GM21381 (cell line): ENCODE measurements at regions not wholly inside any gene's neighbourhood (a gene's known extent, or its start where the extent isn't known, plus 50 kb on each side); places are given as distances from the start of the nearest gene placed in this dataset.
"Not testable (repeated sequence)": the region's sequence is repeated elsewhere in the genome, so short reads cannot be mapped to it uniquely, and the experiment has no call there.

Experiments used
- ATAC-seq: cut with Tn5 transposase; IDR thresholded peaks from one replicate; pipeline ENCODE4 v1.9.1; 2021; ENCODE audit warnings: mild to moderate bottlenecking, moderate library complexity; ENCODE audit not compliant: unreplicated experiment

GRCh38 chr3:117844676-117845075 is 1135.1 kb downstream of the TUSC7 start:
- no peak for ATAC-seq

DNA sequence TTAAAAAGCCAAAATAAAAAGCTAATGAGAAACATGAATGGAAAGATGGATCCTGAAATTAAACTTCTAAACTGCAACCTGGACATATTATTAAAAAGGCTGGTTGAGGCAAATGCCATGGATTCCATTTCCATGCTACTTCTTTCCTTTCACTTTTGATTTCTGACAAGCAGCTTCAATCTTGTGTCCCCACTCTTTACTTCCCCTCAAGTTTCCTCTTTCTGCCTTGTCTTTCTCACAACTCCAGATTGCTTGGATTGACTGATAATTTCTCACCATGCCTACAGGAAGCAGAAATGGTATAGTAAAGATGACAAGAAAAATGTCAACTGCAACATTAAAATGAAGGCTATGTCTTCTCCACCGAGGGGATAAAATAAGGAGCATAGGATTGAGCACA is 1136.7 kb downstream of the TUSC7 start:
- ATAC-seq = no peak

DNA sequence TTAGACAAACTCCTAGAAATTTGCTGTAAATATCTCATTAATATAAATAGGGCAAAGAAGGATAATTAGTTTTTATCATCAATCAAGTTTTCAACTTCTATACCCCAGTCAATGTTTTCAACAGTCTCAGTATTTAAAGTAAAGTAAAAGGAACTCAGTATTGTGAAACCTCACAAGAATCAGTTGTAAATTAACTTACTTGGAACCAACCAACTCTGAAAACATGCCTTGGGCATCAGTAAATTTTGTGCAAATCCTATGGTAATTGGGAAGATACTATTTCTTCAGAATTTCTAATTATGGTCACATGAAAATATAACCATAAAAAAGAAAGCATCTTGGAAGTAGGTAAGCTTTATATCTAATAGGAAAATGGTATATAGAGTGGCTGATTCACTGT is 1139.0 kb downstream of the TUSC7 start:
- no peak for ATAC-seq

DNA sequence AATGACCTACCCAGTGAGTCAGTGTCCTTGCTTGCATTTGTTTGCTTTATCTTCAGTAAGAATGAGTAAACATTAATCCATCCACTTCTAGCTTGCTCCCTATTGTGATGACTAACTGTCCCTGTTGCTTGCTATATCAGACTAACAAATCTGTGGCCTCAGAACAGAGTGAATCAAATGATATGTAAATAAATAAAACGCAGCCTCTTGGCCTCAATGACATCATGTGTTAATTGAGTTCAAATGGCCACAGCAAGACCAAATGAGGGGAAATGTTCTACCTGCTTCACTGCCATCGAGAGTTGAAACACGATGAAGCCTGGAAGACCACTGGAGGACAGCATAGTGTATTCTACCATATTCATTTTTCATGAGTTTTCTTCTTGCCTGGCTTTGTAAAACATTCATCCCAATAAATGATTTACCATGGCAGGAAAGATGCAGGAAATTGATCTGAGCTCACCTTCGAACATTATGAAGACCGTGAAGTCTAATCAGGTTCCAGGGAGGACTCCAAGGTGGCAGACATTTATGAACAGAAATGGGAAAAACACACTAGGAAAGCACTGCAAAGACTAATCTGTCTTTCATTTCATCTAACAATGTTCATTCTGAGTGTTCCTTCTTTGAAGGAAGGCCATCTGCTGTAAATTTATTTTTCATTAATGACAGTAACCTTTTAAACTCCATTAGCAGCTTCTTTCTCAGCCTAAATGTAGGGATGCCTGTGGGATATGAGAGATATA is 1144.5 kb downstream of the TUSC7 start:
- no peak for ATAC-seq

DNA sequence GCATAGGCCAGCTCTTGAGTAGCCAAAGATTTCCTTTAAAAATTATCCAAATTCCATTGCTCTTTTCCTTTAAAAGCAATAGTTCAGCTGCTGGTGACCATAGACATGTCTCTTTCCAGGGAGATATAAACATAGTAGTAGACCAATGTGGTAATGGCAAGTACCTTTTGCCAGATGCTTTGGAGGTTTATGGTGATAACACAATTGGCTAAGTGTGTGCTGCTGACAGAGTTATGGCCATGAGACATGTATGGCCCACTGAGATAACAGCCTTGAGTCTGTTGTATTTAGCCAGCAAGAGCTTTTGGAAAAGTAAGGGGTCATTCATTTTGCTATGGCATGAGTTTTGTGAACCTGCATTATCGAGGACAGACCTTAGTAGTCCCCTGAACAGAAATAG is 1146.8 kb downstream of the TUSC7 start:
- ATAC-seq = no peak

- no peak for ATAC-seq
Observed at GRCh38 chr3:117863146-117863545, 1153.6 kb downstream of the TUSC7 start.

GRCh38 chr3:117865338-117865737 is 1155.8 kb downstream of the TUSC7 start:
- no peak for ATAC-seq

GRCh38 chr3:117868766-117869165 is 1159.2 kb downstream of the TUSC7 start:
- no peak for ATAC-seq

DNA sequence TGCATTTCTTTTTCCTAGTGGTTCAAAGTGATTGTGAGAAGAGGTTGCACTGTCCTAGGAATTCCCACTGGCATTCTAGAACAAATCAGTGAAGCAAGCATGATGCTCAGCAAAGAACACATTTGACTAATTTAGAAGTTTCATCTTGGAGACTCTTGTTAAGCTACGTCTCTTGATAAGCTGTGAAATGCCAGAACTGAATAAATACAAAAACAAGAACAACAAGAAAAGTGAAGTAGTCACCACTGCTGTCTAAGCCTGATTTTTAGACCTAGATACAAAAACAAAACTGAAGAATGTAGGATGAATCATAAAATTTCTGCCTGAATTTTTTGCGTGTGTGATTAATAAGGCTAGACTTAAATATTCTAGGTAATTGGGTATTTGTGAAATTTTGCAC is 1162.4 kb downstream of the TUSC7 start:
- no peak for ATAC-seq

GRCh38 chr3:117872594-117873248 is 1161.9 kb downstream of the IGSF11 start:
- ATAC-seq = not testable (repeated sequence)

GRCh38 chr3:117873249-117873600 is 1161.4 kb downstream of the IGSF11 start:
- no peak for ATAC-seq

DNA sequence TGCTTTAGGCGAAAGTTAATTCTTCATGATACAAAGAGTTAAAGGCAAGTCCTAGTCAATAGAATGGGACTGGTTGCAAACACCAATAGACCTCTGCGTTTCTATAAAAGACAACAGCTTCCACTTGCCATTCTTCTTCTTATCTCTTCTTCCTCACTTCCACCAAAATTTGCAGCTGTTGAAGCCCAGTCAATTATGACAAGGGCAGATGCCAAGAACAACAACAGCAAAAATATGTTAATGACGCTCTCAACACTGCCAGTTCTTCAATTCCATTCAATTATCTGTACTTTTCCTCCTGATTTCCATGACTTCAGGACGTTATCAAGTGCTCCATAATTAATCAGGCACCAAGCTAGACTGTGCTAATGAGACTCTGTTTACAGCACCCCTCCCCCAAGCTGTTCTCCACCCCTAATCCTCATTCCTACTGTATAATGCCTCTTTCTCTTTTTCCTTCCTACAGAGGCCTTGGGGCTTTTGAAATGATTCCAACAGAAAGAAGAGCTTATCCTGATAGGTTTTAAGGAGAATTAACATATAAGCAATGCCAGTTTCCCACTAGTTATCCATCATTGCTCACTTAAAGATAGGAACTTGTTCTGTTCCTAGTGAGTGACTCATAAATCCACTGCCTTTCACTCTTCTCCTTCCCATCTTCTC is 1160.5 kb downstream of the IGSF11 start:
- ATAC-seq = no peak

DNA sequence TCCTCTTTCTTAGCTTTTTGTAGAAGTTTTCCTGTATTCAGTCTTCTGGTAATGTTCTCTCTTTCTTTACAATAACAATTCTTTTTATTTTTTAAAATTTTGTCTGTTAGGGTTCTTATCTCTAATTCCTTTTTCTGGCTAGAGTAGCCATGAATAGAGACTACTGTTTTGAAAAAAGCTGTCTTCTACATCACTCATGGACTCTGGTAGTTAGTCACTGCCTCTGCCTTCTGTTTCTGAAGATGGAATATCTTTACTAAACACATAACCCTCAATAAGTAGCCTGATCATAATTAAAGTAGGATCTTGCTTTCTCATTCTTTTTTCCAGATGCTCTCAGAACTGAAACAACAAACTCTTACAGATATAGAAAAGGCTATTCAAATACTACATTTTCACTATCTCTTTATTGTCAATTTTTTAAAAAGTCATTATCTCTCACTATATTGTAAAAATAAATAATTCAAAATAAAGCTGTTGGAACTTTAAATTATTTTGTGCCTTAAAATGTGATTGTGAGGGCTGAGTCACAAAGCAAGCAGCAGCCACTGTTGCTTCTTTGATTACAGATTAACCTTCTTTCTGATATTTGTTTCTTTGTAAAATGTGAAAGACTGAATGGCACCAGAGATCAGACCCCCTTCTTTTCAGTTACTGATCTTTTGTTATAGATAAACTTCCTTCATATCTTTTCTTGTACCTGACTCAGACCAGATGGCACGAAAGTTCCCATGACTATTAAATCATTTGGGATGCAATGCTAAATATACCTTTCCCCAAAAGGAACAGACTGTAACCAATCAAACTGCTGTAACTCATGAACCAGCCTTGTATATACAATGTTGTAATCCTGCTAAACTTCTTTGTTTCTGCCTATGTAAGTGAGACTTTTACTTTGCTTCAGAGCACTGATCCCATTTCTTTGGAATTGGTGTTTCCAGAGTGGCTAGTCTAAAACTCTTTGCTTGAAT is 1159.5 kb downstream of the IGSF11 start:
- ATAC-seq = no peak

- ATAC-seq = no peak
Observed at GRCh38 chr3:117875887-117876286, 1158.8 kb downstream of the IGSF11 start.

DNA sequence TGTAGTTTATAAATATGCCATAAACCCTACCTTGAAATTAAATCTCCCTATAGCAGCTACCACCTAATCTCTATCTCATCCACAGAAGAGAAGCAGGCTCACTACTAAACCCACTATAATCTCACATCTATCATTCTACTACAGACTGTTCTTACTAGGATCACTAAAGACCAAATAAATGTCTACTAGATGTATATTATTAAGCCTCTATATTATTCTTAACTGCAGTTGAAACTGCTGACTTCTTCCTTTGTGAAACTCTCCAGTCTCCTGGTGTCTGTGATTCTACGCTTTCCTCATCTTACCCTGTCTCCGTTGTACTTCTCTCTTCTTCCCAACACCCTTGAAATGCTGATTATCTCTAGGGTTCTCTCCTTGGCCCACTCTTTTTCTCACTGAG is 1154.0 kb downstream of the IGSF11 start:
- ATAC-seq = no peak

DNA sequence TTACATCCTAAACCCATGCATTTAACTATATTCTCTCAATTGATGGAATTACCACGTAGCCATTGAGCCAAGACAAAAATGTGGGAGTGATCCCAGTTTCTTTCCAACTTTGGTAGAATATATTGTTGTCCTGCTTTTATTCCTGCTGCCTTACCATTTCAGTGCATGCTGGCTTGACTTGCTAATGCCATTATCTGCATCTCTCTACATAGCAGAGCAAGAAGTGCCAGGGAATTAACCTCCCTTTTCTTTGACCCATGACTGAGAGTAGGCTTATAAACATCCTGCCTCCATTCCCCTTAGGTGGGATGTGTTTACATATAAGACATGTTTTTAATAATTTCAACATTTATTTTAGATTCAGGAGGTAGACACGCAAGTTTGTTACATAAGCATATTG is 1153.4 kb downstream of the IGSF11 start:
- no peak for ATAC-seq

DNA sequence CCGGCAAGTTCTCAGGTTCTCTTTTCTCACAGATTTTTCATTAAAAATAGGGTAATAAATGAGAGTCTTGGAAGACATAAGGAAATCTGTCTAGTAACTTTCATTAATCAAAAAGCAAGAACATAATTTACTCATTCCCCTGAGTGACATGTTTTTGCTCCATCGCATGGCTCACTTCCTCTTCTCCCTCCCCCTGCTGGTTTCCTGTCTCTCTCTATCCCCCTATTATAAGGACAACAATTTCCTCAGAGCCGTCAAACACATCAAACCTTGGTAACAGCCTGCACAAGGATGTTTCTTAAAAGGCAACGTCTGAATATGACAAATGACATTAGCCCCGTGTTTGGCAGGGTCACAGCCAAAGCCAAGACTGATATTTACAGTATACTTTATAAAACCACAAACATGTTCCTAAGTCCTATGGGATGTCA is 1149.6 kb downstream of the IGSF11 start:
- ATAC-seq = no peak

GRCh38 chr3:117886147-117886546 is 1148.5 kb downstream of the IGSF11 start:
- no peak for ATAC-seq

GRCh38 chr3:117887031-117887430 is 1147.6 kb downstream of the IGSF11 start:
- ATAC-seq = no peak

DNA sequence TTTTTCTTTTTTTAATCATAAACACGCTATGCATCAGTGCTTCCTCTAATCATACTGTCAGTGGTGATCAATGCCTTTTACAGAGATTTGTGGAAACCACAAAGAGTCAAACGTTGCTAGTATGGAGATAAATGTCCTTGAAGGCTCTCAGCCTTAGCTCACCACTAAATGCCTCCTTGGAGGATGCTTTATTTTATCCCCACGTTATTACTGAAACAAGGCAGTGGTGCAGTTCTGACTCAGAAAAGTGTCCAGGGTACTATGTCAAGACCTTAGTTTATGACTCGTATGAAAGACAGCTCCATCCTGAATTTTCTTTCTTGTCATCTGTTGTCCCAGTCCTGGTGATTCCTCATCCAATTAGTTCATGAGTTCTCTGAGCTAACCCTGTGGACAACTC is 1146.7 kb downstream of the IGSF11 start:
- no peak for ATAC-seq

- ATAC-seq = no peak
Observed at GRCh38 chr3:117892431-117892841, 1142.2 kb downstream of the IGSF11 start.
